GM12874 (cell line): ENCODE measurements at regions not wholly inside any gene's neighbourhood (a gene's known extent, or its start where the extent isn't known, plus 50 kb on each side); places are given as distances from the start of the nearest gene placed in this dataset.

Experiments used
- TF ChIP-seq, protein P1 (sequence below): IDR thresholded peaks from 2 replicates; pipeline ENCODE4 v1.5.1; 2011; ENCODE audit warnings: low read depth, mild to moderate bottlenecking, control low read depth, low read length, moderate library complexity; ENCODE audit not compliant: insufficient read depth

DNA sequence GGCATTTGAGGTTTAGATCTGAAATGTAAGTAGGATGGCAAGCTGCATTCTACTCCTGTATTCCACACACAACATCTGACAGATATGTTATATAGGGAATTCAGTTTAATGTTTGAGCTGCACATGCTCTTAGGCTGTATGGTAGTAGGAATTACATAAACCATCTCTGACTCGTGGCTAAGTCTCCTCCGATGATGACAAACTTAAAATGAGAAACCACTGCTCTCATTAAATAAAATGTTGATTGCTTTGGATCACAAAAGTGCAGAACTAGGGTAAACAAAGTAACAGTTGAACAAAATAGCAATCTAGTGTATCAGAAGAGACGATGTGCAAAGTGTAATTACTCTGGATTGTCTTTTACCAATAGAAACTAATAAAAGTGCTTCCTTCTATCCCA, 50.1 kb upstream of the WDR75 start:
- TF ChIP-seq, protein P1, sequence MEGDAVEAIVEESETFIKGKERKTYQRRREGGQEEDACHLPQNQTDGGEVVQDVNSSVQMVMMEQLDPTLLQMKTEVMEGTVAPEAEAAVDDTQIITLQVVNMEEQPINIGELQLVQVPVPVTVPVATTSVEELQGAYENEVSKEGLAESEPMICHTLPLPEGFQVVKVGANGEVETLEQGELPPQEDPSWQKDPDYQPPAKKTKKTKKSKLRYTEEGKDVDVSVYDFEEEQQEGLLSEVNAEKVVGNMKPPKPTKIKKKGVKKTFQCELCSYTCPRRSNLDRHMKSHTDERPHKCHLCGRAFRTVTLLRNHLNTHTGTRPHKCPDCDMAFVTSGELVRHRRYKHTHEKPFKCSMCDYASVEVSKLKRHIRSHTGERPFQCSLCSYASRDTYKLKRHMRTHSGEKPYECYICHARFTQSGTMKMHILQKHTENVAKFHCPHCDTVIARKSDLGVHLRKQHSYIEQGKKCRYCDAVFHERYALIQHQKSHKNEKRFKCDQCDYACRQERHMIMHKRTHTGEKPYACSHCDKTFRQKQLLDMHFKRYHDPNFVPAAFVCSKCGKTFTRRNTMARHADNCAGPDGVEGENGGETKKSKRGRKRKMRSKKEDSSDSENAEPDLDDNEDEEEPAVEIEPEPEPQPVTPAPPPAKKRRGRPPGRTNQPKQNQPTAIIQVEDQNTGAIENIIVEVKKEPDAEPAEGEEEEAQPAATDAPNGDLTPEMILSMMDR: no peak
